ENCODE measurements at regions not wholly inside any gene's neighbourhood (a gene's known extent, or its start where the extent isn't known, plus 50 kb on each side); places are given as distances from the start of the nearest gene placed in this dataset.
"Not testable (repeated sequence)": the region's sequence is repeated elsewhere in the genome, so short reads cannot be mapped to it uniquely, and the experiment has no call there.

- Mint-ChIP-seq H3K36me3 (ENCODE audit: low read depth) (no peaks in the 10 kb centered on the region), H3K27me3 (no peaks in the 10 kb centered on the region), H3K4me3 (no peak overlapping the region), H3K27ac (no peak overlapping the region), H3K4me1 (no peaks in the 10 kb centered on the region), H3K9me3 (no peaks in the 10 kb centered on the region)
- no peak for ATAC-seq (replicated peaks)
These were observed 924.6 kb upstream of the PRKX start for GRCh38 chrX:4638036-4638435.

- Mint-ChIP-seq H3K9me3 (no peaks in the 10 kb centered on the region), H3K4me1 (no peaks in the 10 kb centered on the region), H3K36me3 (ENCODE audit: low read depth) (no peaks in the 10 kb centered on the region), H3K27ac (no peak overlapping the region), H3K27me3 (no peaks in the 10 kb centered on the region), H3K4me3 (no peak overlapping the region)
- no peak for ATAC-seq (replicated peaks)
These were observed 914.0 kb upstream of the PRKX start for GRCh38 chrX:4627414-4627813.

GRCh38 chrX:4622486-4623167 lies 909.2 kb upstream of the PRKX start:
- no peak overlapping the region for H3K27ac Mint-ChIP-seq
- H3K4me3 Mint-ChIP-seq, result no peak overlapping the region
- H3K4me1 Mint-ChIP-seq, result no peaks in the 10 kb centered on the region
- no peak for ATAC-seq (replicated peaks)
- H3K27me3 Mint-ChIP-seq, result no peaks in the 10 kb centered on the region
- H3K9me3 Mint-ChIP-seq, result no peaks in the 10 kb centered on the region
- no peaks in the 10 kb centered on the region for H3K36me3 Mint-ChIP-seq (ENCODE audit: low read depth)

GRCh38 chrX:4613651-4614050 lies 900.2 kb upstream of the PRKX start:
- ATAC-seq (replicated peaks); H3K27me3 Mint-ChIP-seq; H3K9me3 Mint-ChIP-seq; H3K27ac Mint-ChIP-seq; H3K36me3 Mint-ChIP-seq (ENCODE audit: low read depth); H3K4me3 Mint-ChIP-seq; H3K4me1 Mint-ChIP-seq: not testable (repeated sequence)

- Mint-ChIP-seq H3K27ac (no peak overlapping the region), H3K4me1 (no peaks in the 10 kb centered on the region), H3K9me3 (peaks cover 11% of the 10 kb centered on the region), H3K36me3 (ENCODE audit: low read depth) (no peaks in the 10 kb centered on the region), H3K4me3 (no peak overlapping the region), H3K27me3 (no peaks in the 10 kb centered on the region)
- ATAC-seq (replicated peaks), result no peak
These were observed 875.4 kb upstream of the PRKX start for GRCh38 chrX:4588893-4589292.

- Mint-ChIP-seq H3K27ac (no peak overlapping the region), H3K9me3 (peaks cover 11% of the 10 kb centered on the region), H3K4me1 (no peaks in the 10 kb centered on the region), H3K27me3 (no peaks in the 10 kb centered on the region), H3K4me3 (no peak overlapping the region), H3K36me3 (ENCODE audit: low read depth) (no peaks in the 10 kb centered on the region)
- no peak for ATAC-seq (replicated peaks)
These were observed 875.0 kb upstream of the PRKX start for GRCh38 chrX:4588466-4588865.

- no peak overlapping the region for H3K4me3 Mint-ChIP-seq
- no peaks in the 10 kb centered on the region for H3K4me1 Mint-ChIP-seq
- H3K27ac Mint-ChIP-seq, result no peak overlapping the region
- no peak for ATAC-seq (replicated peaks)
- no peaks in the 10 kb centered on the region for H3K27me3 Mint-ChIP-seq
- H3K36me3 Mint-ChIP-seq (ENCODE audit: low read depth), result no peaks in the 10 kb centered on the region
- peaks cover 11% of the 10 kb centered on the region for H3K9me3 Mint-ChIP-seq
These were observed 874.6 kb upstream of the PRKX start for GRCh38 chrX:4588056-4588455.

GRCh38 chrX:4579999-4580398 lies 866.5 kb upstream of the PRKX start:
- no peak for ATAC-seq (replicated peaks)
- no peaks in the 10 kb centered on the region for H3K4me1 Mint-ChIP-seq
- no peak overlapping the region for H3K4me3 Mint-ChIP-seq
- H3K9me3 Mint-ChIP-seq, result peaks cover 5% of the 10 kb centered on the region
- H3K27me3 Mint-ChIP-seq, result no peaks in the 10 kb centered on the region
- H3K36me3 Mint-ChIP-seq (ENCODE audit: low read depth), result no peaks in the 10 kb centered on the region
- H3K27ac Mint-ChIP-seq, result no peak overlapping the region

- Mint-ChIP-seq H3K27ac (no peak overlapping the region), H3K27me3 (no peaks in the 10 kb centered on the region), H3K4me1 (no peaks in the 10 kb centered on the region), H3K9me3 (no peaks in the 10 kb centered on the region), H3K4me3 (no peak overlapping the region), H3K36me3 (ENCODE audit: low read depth) (no peaks in the 10 kb centered on the region)
- no peak for ATAC-seq (replicated peaks)
These were observed 866.0 kb upstream of the PRKX start for GRCh38 chrX:4579480-4579879.

- no peak for ATAC-seq (replicated peaks)
- no peaks in the 10 kb centered on the region for H3K36me3 Mint-ChIP-seq (ENCODE audit: low read depth)
- no peak overlapping the region for H3K4me3 Mint-ChIP-seq
- no peaks in the 10 kb centered on the region for H3K27me3 Mint-ChIP-seq
- no peak overlapping the region for H3K27ac Mint-ChIP-seq
- no peaks in the 10 kb centered on the region for H3K9me3 Mint-ChIP-seq
- H3K4me1 Mint-ChIP-seq, result no peaks in the 10 kb centered on the region
These were observed 859.2 kb upstream of the PRKX start for GRCh38 chrX:4572691-4573090.

- no peak overlapping the region for H3K27ac Mint-ChIP-seq
- no peak overlapping the region for H3K4me3 Mint-ChIP-seq
- no peaks in the 10 kb centered on the region for H3K36me3 Mint-ChIP-seq (ENCODE audit: low read depth)
- H3K4me1 Mint-ChIP-seq, result no peaks in the 10 kb centered on the region
- H3K9me3 Mint-ChIP-seq, result no peaks in the 10 kb centered on the region
- no peaks in the 10 kb centered on the region for H3K27me3 Mint-ChIP-seq
- ATAC-seq (replicated peaks), result no peak
These were observed 856.7 kb upstream of the PRKX start for GRCh38 chrX:4570151-4570550.

GRCh38 chrX:4560192-4560591 lies 846.7 kb upstream of the PRKX start:
- Mint-ChIP-seq H3K36me3 (ENCODE audit: low read depth) (no peaks in the 10 kb centered on the region), H3K4me3 (no peak overlapping the region), H3K27me3 (no peaks in the 10 kb centered on the region), H3K4me1 (no peaks in the 10 kb centered on the region), H3K9me3 (no peaks in the 10 kb centered on the region), H3K27ac (no peak overlapping the region)
- ATAC-seq (replicated peaks), result no peak

GRCh38 chrX:4550018-4550417 lies 836.6 kb upstream of the PRKX start:
- Mint-ChIP-seq H3K27ac (no peak overlapping the region), H3K27me3 (peaks cover 3% of the 10 kb centered on the region), H3K4me1 (no peaks in the 10 kb centered on the region), H3K4me3 (no peak overlapping the region), H3K9me3 (no peaks in the 10 kb centered on the region), H3K36me3 (ENCODE audit: low read depth) (no peaks in the 10 kb centered on the region)
- no peak for ATAC-seq (replicated peaks)

GRCh38 chrX:4547213-4547836 lies 833.9 kb upstream of the PRKX start:
- no peak for ATAC-seq (replicated peaks)
- H3K27me3 Mint-ChIP-seq, result peaks cover 3% of the 10 kb centered on the region
- no peaks in the 10 kb centered on the region for H3K4me1 Mint-ChIP-seq
- no peaks in the 10 kb centered on the region for H3K9me3 Mint-ChIP-seq
- H3K27ac Mint-ChIP-seq, result no peak overlapping the region
- H3K36me3 Mint-ChIP-seq (ENCODE audit: low read depth), result no peaks in the 10 kb centered on the region
- no peak overlapping the region for H3K4me3 Mint-ChIP-seq

GRCh38 chrX:4546178-4546577 lies 832.7 kb upstream of the PRKX start:
- H3K4me1 Mint-ChIP-seq; H3K4me3 Mint-ChIP-seq; H3K9me3 Mint-ChIP-seq; ATAC-seq (replicated peaks); H3K27me3 Mint-ChIP-seq; H3K36me3 Mint-ChIP-seq (ENCODE audit: low read depth); H3K27ac Mint-ChIP-seq: not testable (repeated sequence)

- H3K27ac Mint-ChIP-seq, result no peak overlapping the region
- no peak overlapping the region for H3K4me3 Mint-ChIP-seq
- H3K4me1 Mint-ChIP-seq, result no peaks in the 10 kb centered on the region
- no peak for ATAC-seq (replicated peaks)
- no peaks in the 10 kb centered on the region for H3K9me3 Mint-ChIP-seq
- H3K36me3 Mint-ChIP-seq (ENCODE audit: low read depth), result no peaks in the 10 kb centered on the region
- H3K27me3 Mint-ChIP-seq, result no peaks in the 10 kb centered on the region
These were observed 814.8 kb upstream of the PRKX start for GRCh38 chrX:4528247-4528646.

Measured in activated T-helper 17 cell treated with anti-CD3 and anti-CD28 coated beads, Interleukin-2, amount 50 U/mL, for 72 hours (primary cell).